Lung (tissue), 11 donors: ENCODE measurements at regions not wholly inside any gene's neighbourhood (a gene's known extent, or its start where the extent isn't known, plus 50 kb on each side); places are given as distances from the start of the nearest gene placed in this dataset.
"Not testable (repeated sequence)": the region's sequence is repeated elsewhere in the genome, so short reads cannot be mapped to it uniquely, and the experiment has no call there.

ENCODE experiments used
- ATAC-seq: fragments of 200-7000 bp; cut with Tn5 transposase; one replicate; pipeline ENCODE4 v1.9.1; 2020; ENCODE audit warnings: moderate number of reproducible peaks; ENCODE audit not compliant: insufficient read depth, low FRiP score
- DNase-seq, 3 donors: peaks; one replicate each; pipeline ENCODE4 v3.0.0-alpha.2; 2013 to 2017
- H3K27ac ChIP-seq, 2 donors: one replicate each; pipeline ENCODE4 v1.5.1; 2013; ENCODE audit warnings: mild to moderate bottlenecking in 2 of 2, moderate library complexity in 2 of 2, control low read depth in 1 of 2, inconsistent platforms in 1 of 2, low read depth in 1 of 2, low read length in 1 of 2
- H3K27me3 ChIP-seq, 3 donors: one replicate each; pipeline ENCODE4 v1.5.1; 2013; ENCODE audit warnings: low read length in 2 of 3; ENCODE audit not compliant: control insufficient read depth in 3 of 3, insufficient read depth in 3 of 3
- H3K36me3 ChIP-seq, 4 donors: one replicate each; pipeline ENCODE4 v1.5.1; 2013; ENCODE audit warnings: low read length in 4 of 4, mild to moderate bottlenecking in 1 of 4, moderate library complexity in 1 of 4; ENCODE audit not compliant: control insufficient read depth in 4 of 4, insufficient read depth in 4 of 4
- H3K4me1 ChIP-seq, 5 donors: one replicate each; pipeline ENCODE4 v1.5.1; 2013; ENCODE audit warnings: low read length in 5 of 5, mild to moderate bottlenecking in 2 of 5, moderate library complexity in 1 of 5; ENCODE audit not compliant: control insufficient read depth in 5 of 5, insufficient read depth in 5 of 5
- H3K4me3 ChIP-seq: one replicate; pipeline ENCODE4 v1.5.1; 2013; ENCODE audit warnings: mild to moderate bottlenecking, control low read depth, moderate library complexity
- H3K9ac ChIP-seq, 2 donors: one replicate each; pipeline ENCODE4 v1.5.1; 2013; ENCODE audit warnings: low read length in 2 of 2, control low read depth in 1 of 2; ENCODE audit not compliant: insufficient read depth in 1 of 2
- H3K9me3 ChIP-seq, 4 donors: one replicate each; pipeline ENCODE4 v1.5.1; 2013; ENCODE audit warnings: low read length in 3 of 4, mild to moderate bottlenecking in 1 of 4, moderate library complexity in 1 of 4; ENCODE audit not compliant: control insufficient read depth in 4 of 4, insufficient read depth in 3 of 4
- WGBS, 2 donors: extraction: QIAGEN DNeasy Blood & Tissue Kit; methylation state at CpG; one replicate each; pipeline ENCODE4 v1.1.7; 2013; 5-methylcytosine and 5-hydroxymethylcytosine counted together
- TF ChIP-seq, protein P1 (sequence below): IDR thresholded peaks from 2 replicates; pipeline ENCODE4 v1.5.1; 2012; ENCODE audit warnings: mild to moderate bottlenecking; ENCODE audit errors: control extremely low read depth, extremely low read depth
- donor health status: control.
- donor health status: control.
- donor health status: Bipolar disorder and iron deficiency.
- donor health status: healthy.
- donor health status: DM: yes; HTN: yes; CAD: no.

DNA sequence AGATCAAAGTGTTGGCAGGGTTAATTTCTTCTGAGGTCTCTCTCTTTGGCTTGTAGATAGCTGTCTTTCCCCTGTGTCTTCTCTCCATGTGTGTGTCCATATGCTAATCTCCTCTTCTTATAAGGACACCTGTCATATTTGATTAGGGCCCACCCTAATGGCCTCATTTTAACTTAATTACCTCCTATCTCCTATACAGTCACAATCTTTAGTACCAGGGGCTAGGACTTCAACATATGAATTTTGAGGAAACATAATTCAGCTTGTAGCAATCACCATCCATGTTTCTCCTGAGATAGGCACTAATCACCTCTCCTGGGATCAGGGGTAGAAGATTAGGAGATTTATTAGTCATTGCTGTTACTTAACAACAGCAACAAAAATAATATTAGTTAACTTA is 196.1 kb upstream of the RXFP2 start:
- TF ChIP-seq, protein P1, sequence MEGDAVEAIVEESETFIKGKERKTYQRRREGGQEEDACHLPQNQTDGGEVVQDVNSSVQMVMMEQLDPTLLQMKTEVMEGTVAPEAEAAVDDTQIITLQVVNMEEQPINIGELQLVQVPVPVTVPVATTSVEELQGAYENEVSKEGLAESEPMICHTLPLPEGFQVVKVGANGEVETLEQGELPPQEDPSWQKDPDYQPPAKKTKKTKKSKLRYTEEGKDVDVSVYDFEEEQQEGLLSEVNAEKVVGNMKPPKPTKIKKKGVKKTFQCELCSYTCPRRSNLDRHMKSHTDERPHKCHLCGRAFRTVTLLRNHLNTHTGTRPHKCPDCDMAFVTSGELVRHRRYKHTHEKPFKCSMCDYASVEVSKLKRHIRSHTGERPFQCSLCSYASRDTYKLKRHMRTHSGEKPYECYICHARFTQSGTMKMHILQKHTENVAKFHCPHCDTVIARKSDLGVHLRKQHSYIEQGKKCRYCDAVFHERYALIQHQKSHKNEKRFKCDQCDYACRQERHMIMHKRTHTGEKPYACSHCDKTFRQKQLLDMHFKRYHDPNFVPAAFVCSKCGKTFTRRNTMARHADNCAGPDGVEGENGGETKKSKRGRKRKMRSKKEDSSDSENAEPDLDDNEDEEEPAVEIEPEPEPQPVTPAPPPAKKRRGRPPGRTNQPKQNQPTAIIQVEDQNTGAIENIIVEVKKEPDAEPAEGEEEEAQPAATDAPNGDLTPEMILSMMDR: no peak
- DNase-seq: no peak

DNA sequence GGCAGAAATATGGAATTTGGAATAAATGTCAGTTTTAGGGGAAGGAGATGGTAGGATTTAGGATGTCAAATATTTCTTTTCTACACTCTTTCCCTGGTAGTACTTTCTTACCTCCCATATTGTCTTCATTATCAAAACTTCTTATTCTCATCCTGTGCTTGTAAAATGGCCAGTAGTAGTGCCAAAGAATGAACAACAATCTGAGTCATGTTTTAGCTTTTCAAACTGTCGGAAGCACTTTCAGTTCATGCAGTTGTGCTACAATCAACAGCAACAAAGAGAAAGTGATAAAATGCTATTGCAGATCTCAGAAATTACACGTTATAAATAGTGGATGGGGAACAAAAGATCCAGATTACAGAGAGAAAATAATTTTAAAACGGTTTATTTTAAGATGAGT is 193.7 kb upstream of the RXFP2 start:
- Histone ChIP-seq H3K36me3 (no peaks in the 10 kb centered on the region), H3K27me3 (no peaks in the 10 kb centered on the region), H3K4me1 (no peaks in the 10 kb centered on the region), H3K27ac (no peak overlapping the region), H3K9me3 (peaks cover 0 to 3% (median 0%) of the 10 kb centered on the region in 4 donors), H3K4me3 (no peak overlapping the region), H3K9ac (no peak overlapping the region)
- DNase-seq (peak in 1 of 3 donors; percentile 20), ATAC-seq (no peak)
- TF ChIP-seq, protein P1: no peak
- 62 to 73% methylated on average over 3 of the region's 3 CpGs for WGBS, 2 donors

More for the DNA sequence above, 196.1 kb upstream of the RXFP2 start:
- ATAC-seq: no peak
- H3K27ac ChIP-seq: no peak overlapping the region
- H3K27me3 ChIP-seq: no peaks in the 10 kb centered on the region
- peaks cover 0 to 3% (median 0%) of the 10 kb centered on the region in 4 donors for H3K9me3 ChIP-seq
- no peak overlapping the region for H3K4me3 ChIP-seq
- H3K4me1 ChIP-seq: no peaks in the 10 kb centered on the region
- H3K36me3 ChIP-seq: no peaks in the 10 kb centered on the region
- H3K9ac ChIP-seq: no peak overlapping the region

DNA sequence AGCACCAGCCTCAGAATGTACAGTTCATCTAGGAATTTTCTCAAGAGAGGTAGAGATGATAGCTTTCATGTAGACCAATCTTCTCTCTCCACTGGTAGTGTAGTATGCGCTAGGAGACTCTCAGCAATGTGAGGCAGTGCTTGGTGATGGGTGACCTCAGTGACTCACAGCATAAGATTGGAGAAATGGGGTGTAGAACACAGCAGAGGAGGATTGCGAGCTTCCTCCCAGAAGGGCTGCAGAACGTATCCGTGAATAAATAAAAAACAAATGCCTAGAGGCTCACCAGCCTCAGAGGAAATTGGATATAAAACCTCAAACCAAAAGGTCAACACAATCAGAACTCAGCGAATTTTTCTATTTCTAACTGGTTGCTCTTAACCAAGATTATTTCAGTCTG is 182.9 kb upstream of the RXFP2 start:
- TF ChIP-seq, protein P1: no peak
- H3K4me1 ChIP-seq: no peaks in the 10 kb centered on the region
- H3K4me3 ChIP-seq: no peak overlapping the region
- ATAC-seq (no peak), DNase-seq (no peak)
- no peaks in the 10 kb centered on the region for H3K36me3 ChIP-seq
- no peak overlapping the region for H3K9ac ChIP-seq
- 73 to 79% methylated on average over 5 of the region's 5 CpGs for WGBS, 2 donors
- no peaks in the 10 kb centered on the region for H3K9me3 ChIP-seq
- H3K27me3 ChIP-seq: no peaks in the 10 kb centered on the region
- H3K27ac ChIP-seq: no peak overlapping the region

DNA sequence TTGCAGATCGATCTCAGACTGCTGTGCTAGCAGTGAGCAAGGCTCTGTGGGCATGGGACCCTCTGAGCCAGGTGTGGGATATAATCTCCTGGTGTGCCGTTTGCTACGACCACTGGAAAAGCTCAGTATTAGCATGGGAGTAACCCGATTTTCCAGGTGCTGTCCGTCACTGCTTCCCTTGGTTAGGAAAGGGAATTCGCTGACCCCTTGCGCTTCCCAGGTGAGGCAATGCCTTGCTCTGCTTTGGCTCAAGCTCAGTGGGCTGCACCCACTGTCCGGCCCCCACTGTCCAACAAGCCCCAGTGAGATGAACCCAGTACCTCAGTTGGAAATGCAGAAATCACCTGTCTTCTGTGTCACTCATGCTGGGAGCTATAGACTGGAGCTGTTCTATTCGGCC is 155.1 kb upstream of the RXFP2 start:
- not testable (repeated sequence) for H3K9ac ChIP-seq, DNase-seq, H3K27ac ChIP-seq, ATAC-seq, H3K36me3 ChIP-seq, H3K4me1 ChIP-seq, H3K27me3 ChIP-seq, H3K4me3 ChIP-seq
- 84 to 93% methylated on average over 9 of the region's 9 CpGs for WGBS, 2 donors
- peaks cover 0 to 14% (median 2%) of the 10 kb centered on the region in 4 donors for H3K9me3 ChIP-seq
